H1 (cell line): ENCODE measurements at regions not wholly inside any gene's neighbourhood (a gene's known extent, or its start where the extent isn't known, plus 50 kb on each side); places are given as distances from the start of the nearest gene placed in this dataset.

Experiments used
- CHD2 ChIP-seq: IDR thresholded peaks from 2 replicates; pipeline ENCODE4 v1.6.1; 2012; ENCODE audit warnings: low read length, improper control_type of control experiment
- EGR1 ChIP-seq: IDR thresholded peaks from 2 replicates; pipeline ENCODE4 v1.6.1; 2011; ENCODE audit warnings: low read depth, low read length, borderline replicate concordance
- JUND ChIP-seq: IDR thresholded peaks from 2 replicates; pipeline ENCODE4 v1.6.1; 2011; ENCODE audit warnings: mild to moderate bottlenecking, improper control_type of control experiment, low read length
- RFX5 ChIP-seq: IDR thresholded peaks from 2 replicates; pipeline ENCODE4 v1.6.1; 2011; ENCODE audit warnings: low read depth, low read length, improper control_type of control experiment, borderline replicate concordance

DNA sequence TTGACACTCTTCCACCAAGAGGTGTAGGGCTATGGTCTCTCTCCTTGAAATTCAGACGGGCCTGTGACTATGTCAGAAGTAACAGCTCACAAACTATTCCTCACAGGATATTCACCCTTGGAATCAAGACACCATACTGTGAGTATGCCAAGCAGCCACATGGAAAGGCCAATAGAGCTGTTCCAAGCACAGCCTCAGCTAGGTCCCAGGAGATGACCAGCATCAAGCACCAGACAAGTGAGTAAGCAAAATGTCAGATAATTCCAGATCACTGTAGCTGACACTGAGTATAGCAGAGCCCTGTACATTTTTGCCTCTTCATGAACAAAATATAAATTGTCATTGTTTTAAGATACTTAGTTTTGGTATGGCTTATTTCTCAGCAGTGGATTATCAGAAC, 88.1 kb upstream of the KCND2 start (continued):
- no peak for TF ChIP-seq JUND
- TF ChIP-seq EGR1 = no peak
- TF ChIP-seq CHD2 = no peak
- TF ChIP-seq RFX5 = no peak
